ENCODE measurements at regions not wholly inside any gene's neighbourhood (a gene's known extent, or its start where the extent isn't known, plus 50 kb on each side); places are given as distances from the start of the nearest gene placed in this dataset.

DNA sequence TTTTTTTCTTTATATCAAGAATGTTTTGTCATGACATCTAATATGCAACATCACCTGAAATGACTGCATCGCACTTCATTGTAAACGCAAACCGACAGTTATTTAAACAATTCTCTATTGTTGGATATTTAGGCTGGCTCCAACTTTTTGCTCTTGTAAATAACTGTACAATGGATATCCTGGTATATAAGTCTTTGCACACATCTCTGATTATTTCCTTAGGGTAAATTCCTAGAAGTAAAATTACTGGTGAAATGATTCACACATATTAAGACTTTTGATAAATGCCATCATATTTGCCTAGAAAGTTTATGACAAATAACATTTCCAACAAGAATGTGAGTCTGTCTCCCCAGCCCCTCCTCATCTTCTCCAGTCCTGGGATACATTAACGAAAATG is 154.7 kb downstream of the TFAP2C start:
- TF ChIP-seq EP300 (IDR thresholded peaks at IDR 0.05) (no peak), CTCF (IDR thresholded peaks at IDR 0.05) (no peak), POLR2A (IDR thresholded peaks at IDR 0.05) (no peak), POLR2AphosphoS5 (IDR thresholded peaks at IDR 0.05) (no peak)

Measured in suprapubic skin (tissue), 4 donors.